ENCODE measurements at regions not wholly inside any gene's neighbourhood (a gene's known extent, or its start where the extent isn't known, plus 50 kb on each side); places are given as distances from the start of the nearest gene placed in this dataset.

- TF ChIP-seq, protein P1, sequence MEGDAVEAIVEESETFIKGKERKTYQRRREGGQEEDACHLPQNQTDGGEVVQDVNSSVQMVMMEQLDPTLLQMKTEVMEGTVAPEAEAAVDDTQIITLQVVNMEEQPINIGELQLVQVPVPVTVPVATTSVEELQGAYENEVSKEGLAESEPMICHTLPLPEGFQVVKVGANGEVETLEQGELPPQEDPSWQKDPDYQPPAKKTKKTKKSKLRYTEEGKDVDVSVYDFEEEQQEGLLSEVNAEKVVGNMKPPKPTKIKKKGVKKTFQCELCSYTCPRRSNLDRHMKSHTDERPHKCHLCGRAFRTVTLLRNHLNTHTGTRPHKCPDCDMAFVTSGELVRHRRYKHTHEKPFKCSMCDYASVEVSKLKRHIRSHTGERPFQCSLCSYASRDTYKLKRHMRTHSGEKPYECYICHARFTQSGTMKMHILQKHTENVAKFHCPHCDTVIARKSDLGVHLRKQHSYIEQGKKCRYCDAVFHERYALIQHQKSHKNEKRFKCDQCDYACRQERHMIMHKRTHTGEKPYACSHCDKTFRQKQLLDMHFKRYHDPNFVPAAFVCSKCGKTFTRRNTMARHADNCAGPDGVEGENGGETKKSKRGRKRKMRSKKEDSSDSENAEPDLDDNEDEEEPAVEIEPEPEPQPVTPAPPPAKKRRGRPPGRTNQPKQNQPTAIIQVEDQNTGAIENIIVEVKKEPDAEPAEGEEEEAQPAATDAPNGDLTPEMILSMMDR (IDR thresholded peaks at IDR 0.05), result no peak
- TF ChIP-seq POLR2A (IDR thresholded peaks at IDR 0.05), result no peak
These were observed 495.9 kb downstream of the SPRY1 start for GRCh38 chr4:123892368-123892976.

Data from esophagus squamous epithelium (tissue), 4 donors.